SK-N-SH treated with all-trans-retinoic acid at 6 μM for 48 hours (cell line): ENCODE measurements at regions not wholly inside any gene's neighbourhood (a gene's known extent, or its start where the extent isn't known, plus 50 kb on each side); places are given as distances from the start of the nearest gene placed in this dataset.

ENCODE experiments used
- ARNTL ChIP-seq: fragments of 450-650 bp; formaldehyde crosslinking; IDR thresholded peaks from 2 replicates; pipeline ENCODE4 v1.5.0; 2020; ENCODE audit warnings: low read depth, mild to moderate bottlenecking, moderate library complexity, borderline replicate concordance
- CREB5 ChIP-seq: fragments of 250-450 bp; sonication (Bioruptor Pico); IDR thresholded peaks from 2 replicates; pipeline ENCODE4 v1.5.1; 2020; ENCODE audit warnings: low read depth, mild to moderate bottlenecking, moderate library complexity
- CSDC2 ChIP-seq: fragments of 250-450 bp; sonication (Bioruptor Pico); IDR thresholded peaks from 2 replicates; pipeline ENCODE4 v1.5.0; 2020; ENCODE audit warnings: mild to moderate bottlenecking, moderate library complexity
- PATZ1 ChIP-seq: fragments of 250-450 bp; sonication (Bioruptor Pico); IDR thresholded peaks from 2 replicates; pipeline ENCODE4 v1.8.0; 2020; ENCODE audit warnings: mild to moderate bottlenecking, moderate library complexity, borderline replicate concordance
- POU6F1 ChIP-seq: fragments of 250-450 bp; sonication (Bioruptor Pico); IDR thresholded peaks from 2 replicates; pipeline ENCODE4 v1.8.0; 2021; ENCODE audit warnings: low read depth, mild to moderate bottlenecking, moderate library complexity, borderline replicate concordance
- RARB ChIP-seq: fragments of 250-450 bp; sonication (Bioruptor Pico); IDR thresholded peaks from 2 replicates; pipeline ENCODE4 v1.8.0; 2021; ENCODE audit warnings: mild to moderate bottlenecking, moderate library complexity
- SNAI2 ChIP-seq: fragments of 250-450 bp; sonication (Bioruptor Pico); IDR thresholded peaks from 2 replicates; pipeline ENCODE4 v1.5.0; 2020; ENCODE audit warnings: mild to moderate bottlenecking, moderate library complexity
- TCF4 ChIP-seq: fragments of 250-450 bp; sonication (Bioruptor Pico); IDR thresholded peaks from 2 replicates; pipeline ENCODE4 v1.8.0; 2021; ENCODE audit warnings: mild to moderate bottlenecking, moderate library complexity, borderline replicate concordance
- TSHZ2 ChIP-seq: fragments of 250-450 bp; sonication (Bioruptor Pico); IDR thresholded peaks from 2 replicates; pipeline ENCODE4 v1.5.0; 2020; ENCODE audit warnings: mild to moderate bottlenecking, moderate library complexity

GRCh38 chr2:14245901-14246300 lies 386.6 kb upstream of the LRATD1 start:
- TF ChIP-seq POU6F1 (CRISPR knock-in tag): no peak
- no peak for TF ChIP-seq RARB (CRISPR knock-in tag)
- TF ChIP-seq ARNTL (CRISPR knock-in tag): no peak
- no peak for TF ChIP-seq PATZ1 (CRISPR knock-in tag)
- TF ChIP-seq CREB5 (CRISPR knock-in tag): no peak
- no peak for TF ChIP-seq TSHZ2 (CRISPR knock-in tag)
- no peak for TF ChIP-seq CSDC2 (CRISPR knock-in tag)
- TF ChIP-seq SNAI2 (CRISPR knock-in tag): no peak
- no peak for TF ChIP-seq TCF4 (CRISPR knock-in tag)
